ENCODE measurements at regions not wholly inside any gene's neighbourhood (a gene's known extent, or its start where the extent isn't known, plus 50 kb on each side); places are given as distances from the start of the nearest gene placed in this dataset.

DNA sequence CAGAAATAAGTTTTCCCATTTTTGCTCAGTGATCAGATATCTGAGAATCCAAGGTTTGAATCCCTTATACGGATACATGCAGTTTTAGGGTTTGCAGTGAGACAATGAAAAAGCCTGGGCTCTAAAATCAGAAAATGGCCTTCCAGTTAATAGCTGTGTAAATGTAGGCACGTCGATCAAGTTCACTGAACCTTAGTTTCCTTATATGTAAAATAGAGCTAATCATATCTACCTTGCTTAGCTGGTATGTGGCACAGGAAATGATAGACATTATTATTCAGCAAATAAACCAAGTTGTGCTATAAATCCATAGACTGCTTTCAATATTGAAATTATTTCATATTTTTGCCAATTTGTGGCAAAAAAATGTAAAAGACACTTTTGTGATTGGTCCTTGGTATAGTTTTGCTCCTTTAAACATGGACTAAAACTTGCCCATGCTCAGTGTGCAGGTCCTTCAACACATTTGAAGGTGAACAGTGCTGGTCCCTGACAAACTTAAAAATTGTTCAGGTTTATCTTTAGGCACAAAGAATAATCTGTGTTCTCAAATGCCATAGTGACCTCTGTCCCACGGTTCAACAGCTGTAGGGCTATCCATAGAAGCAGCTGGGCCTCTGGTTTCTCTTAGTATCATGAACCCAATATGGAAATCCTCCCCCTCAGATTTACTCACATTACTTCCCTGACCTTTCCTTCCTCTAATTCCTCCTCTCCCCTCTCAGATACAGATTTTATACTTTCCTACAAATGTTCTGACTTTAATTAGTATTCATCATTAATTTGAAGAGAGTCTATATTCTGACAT is 51.0 kb downstream of the CCDC54 start:
- no peak overlapping the region for H3K4me3 ChIP-seq (ENCODE audit: low read length)
- no peak for DNase-seq (ENCODE audit: low read depth)
- TF ChIP-seq, protein P1, sequence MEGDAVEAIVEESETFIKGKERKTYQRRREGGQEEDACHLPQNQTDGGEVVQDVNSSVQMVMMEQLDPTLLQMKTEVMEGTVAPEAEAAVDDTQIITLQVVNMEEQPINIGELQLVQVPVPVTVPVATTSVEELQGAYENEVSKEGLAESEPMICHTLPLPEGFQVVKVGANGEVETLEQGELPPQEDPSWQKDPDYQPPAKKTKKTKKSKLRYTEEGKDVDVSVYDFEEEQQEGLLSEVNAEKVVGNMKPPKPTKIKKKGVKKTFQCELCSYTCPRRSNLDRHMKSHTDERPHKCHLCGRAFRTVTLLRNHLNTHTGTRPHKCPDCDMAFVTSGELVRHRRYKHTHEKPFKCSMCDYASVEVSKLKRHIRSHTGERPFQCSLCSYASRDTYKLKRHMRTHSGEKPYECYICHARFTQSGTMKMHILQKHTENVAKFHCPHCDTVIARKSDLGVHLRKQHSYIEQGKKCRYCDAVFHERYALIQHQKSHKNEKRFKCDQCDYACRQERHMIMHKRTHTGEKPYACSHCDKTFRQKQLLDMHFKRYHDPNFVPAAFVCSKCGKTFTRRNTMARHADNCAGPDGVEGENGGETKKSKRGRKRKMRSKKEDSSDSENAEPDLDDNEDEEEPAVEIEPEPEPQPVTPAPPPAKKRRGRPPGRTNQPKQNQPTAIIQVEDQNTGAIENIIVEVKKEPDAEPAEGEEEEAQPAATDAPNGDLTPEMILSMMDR (conservative IDR thresholded peaks at IDR 0.05; ENCODE audit: low read length) = no peak

DNA sequence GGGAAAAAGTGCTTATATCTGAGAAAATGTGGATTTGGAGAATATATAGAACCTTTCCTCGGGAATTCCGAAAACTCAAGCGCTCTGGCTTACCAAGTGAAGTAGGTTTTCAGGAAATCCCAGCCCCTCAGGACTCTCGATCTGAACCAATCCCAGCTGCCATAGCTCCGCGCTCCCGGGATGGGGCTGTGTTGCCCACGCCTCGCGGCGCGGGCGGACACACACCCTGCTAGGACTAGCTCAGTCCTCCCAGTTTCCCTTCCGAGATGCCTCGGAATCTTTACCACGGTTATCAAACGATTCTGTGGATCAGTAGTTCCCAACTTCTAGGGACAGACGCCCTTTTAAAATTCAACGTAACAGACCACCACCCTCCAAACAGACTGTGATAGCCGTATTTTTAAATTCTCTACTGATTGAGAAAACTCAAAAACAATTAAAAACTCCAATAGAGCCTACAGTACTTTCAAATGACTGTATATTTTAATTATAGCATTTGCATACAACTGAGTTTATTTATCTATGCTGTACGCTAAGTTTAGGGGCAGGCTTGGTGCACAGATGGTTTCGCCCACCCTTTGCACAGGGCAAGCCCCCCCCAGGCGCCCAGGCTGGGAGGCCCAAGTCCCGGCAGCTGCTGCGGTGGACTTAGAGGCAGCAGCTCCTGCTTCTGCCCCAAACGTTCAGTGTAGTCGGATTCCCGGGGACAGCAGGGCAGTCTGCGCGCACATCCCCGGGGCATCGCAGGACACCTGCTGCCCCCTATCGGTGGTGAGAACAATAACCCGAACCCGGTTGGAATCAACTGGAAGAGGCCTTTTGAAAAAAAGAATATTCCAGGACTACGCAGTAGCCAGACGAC is 52.3 kb downstream of the CCDC54 start:
- H3K4me3 ChIP-seq (ENCODE audit: low read length) = peak overlapping the region; percentile 61
- TF ChIP-seq, protein P1 (conservative IDR thresholded peaks at IDR 0.05; ENCODE audit: low read length) = peak; percentile 74
- peak; percentile 89 for DNase-seq (ENCODE audit: low read depth)

DNA sequence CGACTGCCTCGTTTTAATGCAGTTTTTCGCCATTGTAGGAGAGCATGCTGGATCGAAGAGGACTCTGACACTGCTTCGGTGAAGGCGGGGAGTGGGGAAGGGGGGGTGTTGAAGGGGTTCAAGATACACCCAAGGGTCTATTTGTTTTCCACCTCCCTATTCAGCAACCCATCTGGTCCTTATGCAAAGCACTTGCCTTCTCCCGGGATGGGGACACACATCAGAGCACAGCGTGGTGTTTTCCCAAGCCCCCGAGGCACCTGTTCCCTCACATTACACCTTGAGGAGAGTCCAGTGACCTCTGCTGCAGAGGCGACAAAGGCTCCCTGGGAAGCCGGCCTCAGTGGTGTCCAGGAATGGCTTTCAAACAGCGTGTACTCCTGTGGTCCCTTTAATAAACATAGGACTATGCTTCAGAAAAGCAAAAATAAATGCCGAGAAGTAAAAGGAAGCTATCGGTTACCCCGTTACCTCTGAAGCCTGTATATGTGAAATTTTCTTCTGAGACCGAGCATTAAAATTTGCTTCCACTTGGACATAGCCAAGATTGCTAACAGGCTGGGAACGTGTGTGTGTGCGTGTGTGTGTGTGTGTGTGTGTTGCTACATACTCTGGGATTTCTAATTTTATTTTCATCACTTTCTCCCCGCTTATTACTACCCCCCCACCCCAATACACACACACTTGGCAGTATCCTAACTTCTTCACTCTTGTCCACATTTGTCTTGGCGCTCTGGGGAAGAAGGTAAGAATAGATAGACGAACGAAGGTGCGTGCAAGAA is 53.2 kb downstream of the CCDC54 start:
- TF ChIP-seq, protein P1 (conservative IDR thresholded peaks at IDR 0.05; ENCODE audit: low read length) = no peak
- DNase-seq (ENCODE audit: low read depth) = peak; percentile 55
- H3K4me3 ChIP-seq (ENCODE audit: low read length) = peak overlapping the region; percentile 61

- TF ChIP-seq, protein P1 (conservative IDR thresholded peaks at IDR 0.05; ENCODE audit: low read length) = no peak
- peak overlapping the region; percentile 61 for H3K4me3 ChIP-seq (ENCODE audit: low read length)
- DNase-seq (ENCODE audit: low read depth) = no peak
Measured at GRCh38 chr3:107430996-107431245, 53.7 kb downstream of the CCDC54 start.

GRCh38 chr3:107431246-107432012 is 54.2 kb downstream of the CCDC54 start:
- DNase-seq (ENCODE audit: low read depth) = peak; percentile 67
- H3K4me3 ChIP-seq (ENCODE audit: low read length) = peak overlapping the region; percentile 76
- TF ChIP-seq, protein P1 (conservative IDR thresholded peaks at IDR 0.05; ENCODE audit: low read length) = no peak

- H3K4me3 ChIP-seq (ENCODE audit: low read length) = peak overlapping the region; percentile 76
- DNase-seq (ENCODE audit: low read depth) = peak; percentile 10
- TF ChIP-seq, protein P1 (conservative IDR thresholded peaks at IDR 0.05; ENCODE audit: low read length) = no peak
Measured at GRCh38 chr3:107432013-107432515, 54.8 kb downstream of the CCDC54 start.
